GM12892 (cell line): ENCODE measurements at regions not wholly inside any gene's neighbourhood (a gene's known extent, or its start where the extent isn't known, plus 50 kb on each side); places are given as distances from the start of the nearest gene placed in this dataset.
A peak's percentile ranks its signal among the peaks of the same experiment; 100 is the strongest.

ENCODE experiments used
- DNase-seq: peaks from one replicate; pipeline ENCODE4 v3.0.0; 2011; ENCODE audit not compliant: insufficient read length
- FAIRE-seq: peaks from 2 replicates; lab custom pipeline; 2011; peaks lifted over from hg19 to GRCh38; lab: Jason Lieb, UNC
- POLR2A ChIP-seq: IDR thresholded peaks from 2 replicates; pipeline ENCODE4 v1.6.1; 2011; ENCODE audit warnings: low read depth, low read length, control low read depth
- POLR2AphosphoS5 ChIP-seq: IDR thresholded peaks from 2 replicates; pipeline ENCODE4 v1.6.1; 2011; ENCODE audit warnings: low read depth, low read length, control low read depth
- TAF1 ChIP-seq: IDR thresholded peaks from 2 replicates; pipeline ENCODE4 v1.6.1; 2011; ENCODE audit warnings: low read depth, mild to moderate bottlenecking, control low read depth, low read length, borderline replicate concordance

DNA sequence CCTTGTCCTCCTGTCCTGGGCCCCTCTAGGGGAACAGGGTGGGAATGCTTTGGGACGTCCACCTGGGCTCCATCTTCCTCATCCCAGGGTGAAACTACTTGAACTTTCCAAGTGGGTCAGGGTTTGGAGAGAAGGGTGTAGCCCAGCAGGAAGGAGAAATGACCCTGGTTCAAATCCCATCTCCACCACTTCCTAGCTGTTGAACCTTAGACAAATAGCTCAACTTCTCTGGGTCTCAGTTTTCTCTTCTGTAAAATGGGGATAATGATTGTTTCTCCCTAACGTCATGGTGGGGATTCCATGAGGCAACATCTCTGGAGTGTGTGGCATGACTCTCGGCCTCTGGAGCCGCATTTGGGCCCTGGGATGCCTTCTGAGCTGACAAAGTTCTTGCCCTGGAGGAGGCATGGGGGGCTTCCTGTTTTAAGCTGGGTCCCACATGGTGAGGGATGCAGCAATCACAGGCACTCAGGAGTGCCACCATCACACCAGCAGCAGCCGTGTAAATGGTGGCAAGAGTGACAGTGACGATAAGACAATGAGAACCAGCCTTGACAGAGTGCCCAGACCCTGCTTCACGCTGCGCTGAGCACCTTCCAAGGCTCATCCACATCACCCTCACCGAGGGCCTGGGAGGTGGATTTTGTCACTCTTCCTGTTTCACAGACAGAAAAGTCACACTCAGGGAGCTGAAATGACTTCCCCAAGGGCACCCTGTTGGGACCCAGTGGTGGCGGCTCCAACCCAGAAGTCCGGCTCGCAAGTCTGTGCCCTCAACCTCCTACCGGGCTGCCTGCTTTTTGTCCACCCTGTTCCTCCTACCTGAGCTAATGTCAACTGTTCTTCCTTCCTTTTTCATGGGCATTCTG, 69.5 kb upstream of the IER5L start:
- no peak for DNase-seq
- FAIRE-seq: no peak
- no peak for TF ChIP-seq POLR2AphosphoS5
- TF ChIP-seq POLR2A: no peak
- TF ChIP-seq TAF1: no peak

DNA sequence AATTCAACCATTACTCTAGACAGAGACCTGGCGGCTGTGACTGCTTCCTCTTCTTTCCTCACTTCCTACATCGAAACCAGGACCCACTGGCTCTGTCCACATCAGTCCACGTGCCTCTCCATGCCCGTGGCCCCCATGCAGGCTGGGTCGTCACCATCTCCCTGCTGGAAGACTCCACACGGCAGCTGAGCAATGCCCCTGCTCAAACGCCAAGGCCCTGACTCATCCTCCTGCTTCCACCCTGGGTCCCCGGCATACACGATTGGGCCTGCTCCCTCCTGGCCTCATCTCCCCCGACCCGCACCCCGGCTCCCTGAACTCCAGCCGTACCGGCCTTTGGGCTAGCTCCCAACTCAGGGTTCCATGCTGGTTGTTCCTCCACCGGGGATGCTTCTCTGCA, 67.2 kb upstream of the IER5L start:
- no peak for FAIRE-seq
- DNase-seq: no peak
- no peak for TF ChIP-seq POLR2AphosphoS5
- TF ChIP-seq POLR2A: no peak
- no peak for TF ChIP-seq TAF1

DNA sequence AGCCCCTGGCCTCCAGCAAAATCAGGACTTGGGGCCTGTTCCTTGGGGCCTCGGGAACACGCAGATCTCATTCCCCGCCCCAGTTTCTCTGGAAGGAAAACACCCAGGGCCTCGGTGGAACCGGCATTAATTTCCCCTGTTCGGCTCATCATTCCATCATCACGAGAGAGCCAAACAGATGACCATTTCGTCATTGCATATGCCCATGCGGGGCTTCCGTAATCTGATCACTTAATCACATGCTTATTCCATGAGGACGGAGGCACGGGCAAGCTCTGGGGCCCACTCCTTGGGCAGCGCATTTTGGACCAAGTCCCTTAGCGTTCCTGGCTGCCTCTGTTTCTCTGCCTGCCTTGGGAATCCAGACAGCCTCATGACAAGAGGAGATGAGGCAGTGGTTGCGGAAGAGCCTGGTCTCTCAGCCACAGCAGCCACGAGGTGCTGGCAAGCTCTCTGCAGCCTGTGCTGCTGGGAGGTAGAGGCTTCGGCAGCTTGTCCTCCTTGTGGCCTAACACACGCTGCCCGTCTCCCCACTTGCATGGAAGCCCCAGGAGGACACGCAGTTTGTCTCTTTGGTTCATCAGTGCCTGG, 65.0 kb upstream of the IER5L start:
- no peak for FAIRE-seq
- TF ChIP-seq POLR2A: no peak
- TF ChIP-seq POLR2AphosphoS5: no peak
- TF ChIP-seq TAF1: no peak
- no peak for DNase-seq

DNA sequence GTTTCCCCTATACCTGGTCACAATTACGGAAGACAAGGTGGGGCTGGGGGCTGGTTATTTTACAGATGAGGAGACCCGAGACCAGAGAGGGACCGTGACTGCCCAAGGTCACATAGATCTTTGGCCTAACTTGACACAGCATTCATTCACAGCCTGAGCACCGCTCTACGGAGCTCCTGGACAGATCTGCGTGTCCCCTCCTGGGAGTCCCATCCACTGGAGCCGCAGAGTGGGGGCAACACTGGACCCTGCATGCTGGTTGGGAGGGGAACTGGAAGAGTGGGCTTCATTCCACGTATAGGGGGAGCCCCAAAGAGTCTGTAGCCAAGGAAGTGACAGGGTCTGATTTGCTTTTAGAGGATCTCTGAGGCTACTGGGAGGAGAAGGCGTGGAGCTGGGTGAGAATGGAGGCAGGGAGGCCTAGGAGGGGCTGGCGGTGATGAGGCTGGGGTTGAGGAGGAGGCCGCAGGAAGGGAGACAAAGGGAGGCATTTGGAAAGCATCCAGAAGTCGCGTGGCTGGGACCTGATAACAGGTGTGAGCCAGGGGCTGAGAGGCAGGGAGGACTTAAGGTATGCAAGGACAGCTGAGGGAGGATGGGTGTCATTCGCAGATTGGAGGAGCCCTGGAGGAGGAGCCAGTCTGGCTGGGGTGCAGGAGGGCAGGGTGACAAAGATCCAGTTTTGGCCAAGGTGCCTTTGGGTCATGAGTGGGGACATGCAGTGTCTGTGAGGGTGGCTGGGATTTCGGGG, 64.3 kb upstream of the IER5L start:
- no peak for DNase-seq
- no peak for FAIRE-seq
- TF ChIP-seq TAF1: no peak

DNA sequence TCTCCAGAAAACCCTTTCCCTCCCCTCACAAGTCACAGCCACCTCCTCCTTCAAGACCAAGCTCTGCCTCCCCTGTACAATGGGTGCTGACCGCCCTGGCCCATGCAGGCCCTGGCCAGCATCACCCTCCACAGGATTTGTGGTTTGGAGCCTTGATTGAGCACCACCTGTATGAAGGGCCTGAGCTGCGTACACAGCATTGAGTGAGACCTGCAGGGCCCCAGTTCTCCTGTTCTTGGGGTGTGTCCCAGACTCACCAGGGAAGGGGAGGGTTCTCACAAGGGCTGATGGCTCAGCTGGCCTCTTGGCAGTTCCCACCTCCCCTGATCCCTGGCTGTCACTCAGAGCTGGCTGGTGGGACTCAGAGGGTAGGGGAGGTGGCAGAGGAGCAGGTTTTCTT, 63.7 kb upstream of the IER5L start:
- TF ChIP-seq TAF1 (no peak), POLR2A (no peak), POLR2AphosphoS5 (no peak)
- DNase-seq: no peak
- FAIRE-seq: no peak

DNA sequence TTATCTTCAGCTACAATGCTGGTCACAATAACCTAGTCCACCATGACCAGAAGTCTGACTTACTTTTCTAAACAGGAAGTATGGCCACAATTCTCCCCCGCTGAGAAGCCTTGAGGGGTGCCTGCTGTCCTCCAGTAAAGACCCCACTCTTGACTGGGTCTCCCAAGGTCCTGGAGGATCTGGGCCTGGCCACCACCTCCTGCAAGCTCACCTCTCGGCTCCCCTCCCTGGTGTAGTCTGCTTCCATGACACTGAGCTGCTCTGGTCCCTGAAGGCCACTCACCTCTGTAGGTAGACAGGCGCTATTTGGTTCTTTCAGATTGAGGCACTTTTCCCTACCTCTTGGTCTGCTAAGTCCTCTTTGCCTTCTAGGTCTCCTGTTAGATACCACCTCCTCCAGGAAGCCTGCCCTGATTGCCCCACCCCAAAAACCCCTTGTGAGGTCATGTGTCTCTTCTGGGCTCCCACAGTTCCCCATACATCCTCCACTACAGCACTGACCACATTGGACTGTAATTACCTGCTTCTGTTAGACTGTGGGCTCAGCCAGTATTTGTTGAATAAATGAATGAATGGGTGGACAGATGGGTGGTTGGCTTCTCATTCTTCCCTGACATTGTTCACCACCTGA, 62.6 kb upstream of the IER5L start:
- no peak for DNase-seq

DNA sequence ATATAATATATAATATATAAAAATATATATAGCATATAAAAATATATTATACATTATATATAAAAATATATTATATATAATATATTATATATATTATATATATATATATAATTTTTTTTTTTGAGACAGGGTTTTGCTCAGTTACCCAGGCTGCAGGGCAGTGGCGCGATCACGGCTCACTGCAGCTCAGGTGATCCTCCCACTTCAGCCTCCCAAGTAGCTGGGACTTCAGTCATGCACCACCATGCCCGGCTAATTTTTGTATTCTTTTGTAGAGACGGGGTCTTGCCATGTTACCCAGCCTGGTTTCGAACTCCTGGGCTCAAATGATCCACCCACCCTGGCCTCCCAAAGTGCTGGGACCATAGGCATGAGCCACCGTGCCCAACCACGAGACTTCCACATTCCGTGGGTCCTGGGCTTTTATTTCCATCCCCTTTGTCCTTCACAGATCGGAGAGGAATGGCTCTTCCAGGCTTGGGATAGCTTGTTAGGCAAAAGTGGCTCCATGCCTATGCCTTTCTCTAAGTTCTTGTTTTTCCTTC, 62.0 kb upstream of the IER5L start:
- DNase-seq (no peak), FAIRE-seq (no peak)
- TF ChIP-seq POLR2AphosphoS5 (no peak), TAF1 (no peak), POLR2A (no peak)

More for the DNA sequence above, 62.6 kb upstream of the IER5L start:
- TF ChIP-seq TAF1: no peak
- TF ChIP-seq POLR2AphosphoS5: no peak
- TF ChIP-seq POLR2A: no peak
- FAIRE-seq: no peak

DNA sequence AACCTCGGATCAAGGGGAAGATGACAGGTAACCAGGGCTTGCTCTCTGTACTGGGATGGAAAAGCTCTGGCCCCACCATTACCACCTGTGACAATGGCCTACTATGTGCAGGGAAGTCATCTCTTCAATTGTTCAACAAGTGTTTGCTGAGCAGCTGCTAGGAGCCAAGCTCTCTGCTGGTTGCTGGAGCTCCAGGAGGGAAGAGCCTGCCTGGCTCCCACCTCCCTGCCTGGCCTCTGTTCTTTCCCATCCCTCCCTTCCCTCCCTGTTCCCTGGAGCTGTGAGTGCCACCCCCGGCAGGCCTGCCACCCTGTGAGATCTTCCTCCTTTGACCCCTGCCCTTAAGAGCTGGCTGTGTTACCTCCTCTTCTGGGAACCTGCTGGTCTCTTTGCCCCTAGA, 59.7 kb upstream of the IER5L start:
- FAIRE-seq: no peak
- TF ChIP-seq TAF1 (no peak), POLR2A (no peak), POLR2AphosphoS5 (no peak)

DNA sequence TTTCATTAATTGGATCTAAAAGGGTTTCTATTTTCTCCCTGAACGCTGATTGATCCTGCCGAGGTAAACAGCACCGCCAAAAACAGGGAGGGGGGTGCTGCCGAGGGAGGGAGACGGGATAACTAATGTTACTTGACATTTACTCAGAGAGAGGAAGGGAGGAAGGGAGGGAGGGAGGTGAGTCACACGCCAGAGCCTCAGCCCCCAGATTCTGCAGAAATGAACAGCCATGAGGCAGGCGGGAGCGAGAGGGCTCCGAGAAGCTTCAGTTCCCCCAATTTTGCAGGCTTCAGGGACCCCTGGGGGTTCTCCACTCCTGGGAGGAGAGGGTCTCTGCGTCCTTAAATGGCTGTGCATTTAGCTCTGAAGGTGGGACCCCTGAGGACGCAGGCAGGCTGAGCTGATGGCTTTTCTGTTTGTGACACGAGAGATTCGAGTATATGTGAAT, 59.1 kb upstream of the IER5L start:
- no peak for FAIRE-seq
- no peak for DNase-seq
- TF ChIP-seq TAF1: no peak
- TF ChIP-seq POLR2AphosphoS5: no peak
- TF ChIP-seq POLR2A: no peak

More for the DNA sequence above, 59.7 kb upstream of the IER5L start:
- no peak for DNase-seq

DNA sequence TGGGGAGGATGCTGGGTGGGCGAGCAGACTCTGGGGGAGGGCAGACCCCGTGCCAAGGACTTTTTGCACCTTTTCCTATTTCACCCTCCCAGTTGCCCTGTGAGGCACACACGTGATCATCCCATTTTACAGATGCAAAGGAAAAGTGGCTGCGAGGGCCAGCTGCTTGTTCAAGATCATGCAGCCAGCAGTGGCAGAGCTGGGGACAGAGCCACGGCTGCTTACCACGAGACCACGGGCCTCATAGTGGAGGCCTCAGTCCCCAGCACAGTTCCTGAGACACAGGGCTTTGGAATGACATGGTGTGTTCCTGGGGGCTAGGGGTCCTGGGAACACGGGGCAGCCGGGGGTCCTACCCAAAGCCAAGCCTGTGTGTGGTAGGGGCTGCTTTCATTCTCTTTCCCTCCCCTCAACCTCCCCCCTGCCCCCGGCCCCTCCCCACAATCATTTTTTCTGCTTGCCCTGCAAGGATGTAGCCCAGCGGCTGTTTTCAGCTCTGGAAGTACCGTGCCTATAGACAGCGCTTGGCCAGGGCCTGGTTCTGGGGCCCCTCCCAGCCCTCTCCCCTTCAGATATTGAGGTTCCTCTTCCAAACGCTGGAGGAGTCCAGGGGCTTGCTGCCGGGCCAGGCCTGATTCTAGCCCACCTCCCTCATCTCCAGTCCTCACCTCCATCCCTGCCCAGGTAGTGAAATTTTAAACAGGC, 58.5 kb upstream of the IER5L start:
- DNase-seq: no peak
- FAIRE-seq: no peak
- TF ChIP-seq TAF1 (no peak), POLR2A (no peak), POLR2AphosphoS5 (no peak)

DNA sequence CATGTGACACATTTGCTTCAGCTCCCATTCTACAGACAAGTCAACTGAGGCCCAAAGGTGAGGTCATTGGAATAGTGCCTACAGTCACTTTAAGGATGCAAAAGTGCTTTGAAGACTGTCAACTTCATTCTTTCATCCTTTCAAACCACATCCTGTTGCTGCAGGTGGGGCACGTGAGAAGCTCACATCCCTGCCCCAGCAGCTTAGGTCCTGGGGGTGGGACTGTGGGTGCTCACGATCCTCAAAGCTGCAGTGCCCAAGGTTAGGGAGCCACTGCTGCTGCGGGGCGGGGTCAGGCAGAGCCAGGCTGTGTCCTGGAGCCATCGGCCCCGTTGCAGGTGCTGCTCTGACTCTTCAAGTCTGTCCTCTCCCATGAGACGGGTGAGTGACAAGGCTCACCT, 57.9 kb upstream of the IER5L start:
- peak; percentile 56 for FAIRE-seq
- TF ChIP-seq TAF1 (no peak), POLR2A (no peak), POLR2AphosphoS5 (no peak)

More for the DNA sequence above, 57.9 kb upstream of the IER5L start:
- DNase-seq: no peak
